Spinal cord (tissue), 10 donors: ENCODE measurements at regions not wholly inside any gene's neighbourhood (a gene's known extent, or its start where the extent isn't known, plus 50 kb on each side); places are given as distances from the start of the nearest gene placed in this dataset. TPM values are rescaled to one million over a fixed set of nuclear protein-coding genes. Genes with fewer than 3 reads are reported as not detected.

Experiments used
- DNase-seq, 6 donors: peaks; one replicate each; pipeline versions ENCODE4 v3.0.0 to v3.0.0-alpha.2; 2013 to 2015; ENCODE audit warnings: low spot score in 6 of 6, low read depth in 4 of 6
- H3K27ac ChIP-seq: one replicate; pipeline ENCODE4 v1.5.1; 2013; ENCODE audit warnings: low read depth, low read length, control low read depth
- H3K27me3 ChIP-seq: one replicate; pipeline ENCODE4 v1.6.1; 2013; ENCODE audit warnings: low read length; ENCODE audit not compliant: control insufficient read depth, insufficient read depth
- H3K36me3 ChIP-seq: one replicate; pipeline ENCODE4 v1.6.1; 2013; ENCODE audit warnings: low read length; ENCODE audit not compliant: control insufficient read depth, insufficient read depth
- H3K4me1 ChIP-seq: one replicate; pipeline ENCODE4 v1.6.1; 2013; ENCODE audit warnings: low read length; ENCODE audit not compliant: control insufficient read depth, insufficient read depth
- H3K4me3 ChIP-seq: one replicate; pipeline ENCODE4 v1.5.1; 2013; ENCODE audit warnings: low read depth, low read length, control low read depth
- H3K9me3 ChIP-seq: one replicate; pipeline ENCODE4 v1.6.1; 2013; ENCODE audit warnings: low read length; ENCODE audit not compliant: control insufficient read depth, insufficient read depth
- WGBS: methylation state at CpG from one replicate; pipeline ENCODE4 v1.1.5; 2013; ENCODE audit warnings: missing lambda C conversion rate; ENCODE audit not compliant: insufficient coverage; 5-methylcytosine and 5-hydroxymethylcytosine counted together
- small RNA-seq: library from RNA; depleted of rRNA; stranded (forward); fragments of <200 nt; gene quantifications from one replicate; pipeline ENCODE3, GENCODE V24; 2014; ENCODE audit warnings: low replicate concordance
- donor health status: healthy.

GRCh38 chr4:44845309-44845708 lies 119.0 kb upstream of the GNPDA2 start:
- H3K4me3 ChIP-seq, result no peak overlapping the region
- no peaks in the 10 kb centered on the region for H3K9me3 ChIP-seq
- H3K4me1 ChIP-seq, result no peaks in the 10 kb centered on the region
- peak in 1 of 6 donors; percentile 31 for DNase-seq
- H3K36me3 ChIP-seq, result no peaks in the 10 kb centered on the region
- WGBS, result no CpG with 5 or more reads among the region's 1 CpG
- no peak overlapping the region for H3K27ac ChIP-seq
- H3K27me3 ChIP-seq, result no peaks in the 10 kb centered on the region

GRCh38 chr4:44842531-44842930 lies 116.2 kb upstream of the GNPDA2 start:
- no peak overlapping the region for H3K4me3 ChIP-seq
- WGBS, result 43% methylated on average over 2 of the region's 4 CpGs
- no peaks in the 10 kb centered on the region for H3K27me3 ChIP-seq
- H3K27ac ChIP-seq, result no peak overlapping the region
- no peak for DNase-seq
- no peaks in the 10 kb centered on the region for H3K36me3 ChIP-seq
- no peaks in the 10 kb centered on the region for H3K4me1 ChIP-seq
- H3K9me3 ChIP-seq, result no peaks in the 10 kb centered on the region

GRCh38 chr4:44817930-44818329 lies 91.6 kb upstream of the GNPDA2 start:
- Histone ChIP-seq H3K9me3 (no peaks in the 10 kb centered on the region), H3K4me1 (no peaks in the 10 kb centered on the region), H3K27me3 (no peaks in the 10 kb centered on the region), H3K27ac (no peak overlapping the region), H3K4me3 (no peak overlapping the region), H3K36me3 (no peaks in the 10 kb centered on the region)
- DNase-seq, result peak in 1 of 6 donors; percentile 21
- WGBS, result no CpG with 5 or more reads among the region's 2 CpGs

GRCh38 chr4:44806071-44806470 lies 79.7 kb upstream of the GNPDA2 start:
- Histone ChIP-seq H3K27me3 (no peaks in the 10 kb centered on the region), H3K27ac (no peak overlapping the region), H3K4me1 (no peaks in the 10 kb centered on the region), H3K4me3 (no peak overlapping the region), H3K36me3 (no peaks in the 10 kb centered on the region), H3K9me3 (peaks cover 3% of the 10 kb centered on the region)
- peak in 2 of 6 donors; percentile 7 to 58 for DNase-seq
- no CpG with 5 or more reads among the region's 2 CpGs for WGBS

GRCh38 chr4:44804301-44804700 lies 77.9 kb upstream of the GNPDA2 start:
- H3K36me3 ChIP-seq, result no peaks in the 10 kb centered on the region
- DNase-seq, result no peak
- H3K9me3 ChIP-seq, result no peaks in the 10 kb centered on the region
- H3K27ac ChIP-seq, result no peak overlapping the region
- H3K4me1 ChIP-seq, result no peaks in the 10 kb centered on the region
- H3K27me3 ChIP-seq, result no peaks in the 10 kb centered on the region
- H3K4me3 ChIP-seq, result no peak overlapping the region
- WGBS, result no CpG with 5 or more reads among the region's 1 CpG

- no peaks in the 10 kb centered on the region for H3K36me3 ChIP-seq
- no peak for DNase-seq
- no peak overlapping the region for H3K4me3 ChIP-seq
- no peaks in the 10 kb centered on the region for H3K4me1 ChIP-seq
- H3K27ac ChIP-seq, result no peak overlapping the region
- no peaks in the 10 kb centered on the region for H3K27me3 ChIP-seq
- peaks cover 13% of the 10 kb centered on the region for H3K9me3 ChIP-seq
- WGBS, result no CpG with 5 or more reads among the region's 1 CpG
These were observed 75.0 kb upstream of the GNPDA2 start for GRCh38 chr4:44801384-44801783.

- Histone ChIP-seq H3K27me3 (no peaks in the 10 kb centered on the region), H3K4me1 (no peaks in the 10 kb centered on the region), H3K27ac (no peak overlapping the region), H3K4me3 (no peak overlapping the region), H3K9me3 (peaks cover 5% of the 10 kb centered on the region), H3K36me3 (no peaks in the 10 kb centered on the region)
- WGBS, result 77% methylated on average over 6 of the region's 7 CpGs
- no peak for DNase-seq
These were observed 65.5 kb upstream of the GNPDA2 start for GRCh38 chr4:44791831-44792230.

GRCh38 chr4:44777115-44777514 lies 50.8 kb upstream of the GNPDA2 start:
- 62% methylated on average over 1 of the region's 1 CpG for WGBS
- Histone ChIP-seq H3K4me1 (no peaks in the 10 kb centered on the region), H3K9me3 (peaks cover 6% of the 10 kb centered on the region), H3K4me3 (no peak overlapping the region), H3K27ac (no peak overlapping the region), H3K27me3 (no peaks in the 10 kb centered on the region), H3K36me3 (no peaks in the 10 kb centered on the region)
- DNase-seq, result no peak

Small RNAs in the stretch of these regions (small RNA-seq; reads per million reads assigned to genes)
- gene RNU6-931P, result not detected
